ENCODE measurements at regions not wholly inside any gene's neighbourhood (a gene's known extent, or its start where the extent isn't known, plus 50 kb on each side); places are given as distances from the start of the nearest gene placed in this dataset.
A peak's percentile ranks its signal among the peaks of the same experiment; 100 is the strongest.
"Not testable (repeated sequence)": the region's sequence is repeated elsewhere in the genome, so short reads cannot be mapped to it uniquely, and the experiment has no call there.

DNA sequence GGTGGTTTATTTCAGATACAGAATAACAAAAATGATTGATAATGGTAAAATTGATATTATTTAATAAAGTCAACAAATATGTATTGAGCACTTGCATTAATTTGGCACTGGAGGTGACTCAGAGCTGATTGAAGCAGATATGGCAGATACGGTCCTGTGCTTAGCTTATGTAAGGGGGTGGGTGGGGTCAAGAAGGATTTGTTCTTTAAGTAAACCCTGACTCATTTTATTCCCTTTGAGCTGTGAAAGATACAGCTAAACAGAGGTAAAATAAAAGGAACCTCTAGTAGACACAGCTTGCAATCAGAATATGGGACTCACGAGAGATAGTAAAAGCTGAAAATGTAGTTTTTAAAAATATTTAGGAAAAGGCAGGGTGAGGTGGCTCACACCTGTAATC is 201.3 kb upstream of the CLINT1 start:
- DNase-seq (ENCODE audit: low read depth), result no peak

DNA sequence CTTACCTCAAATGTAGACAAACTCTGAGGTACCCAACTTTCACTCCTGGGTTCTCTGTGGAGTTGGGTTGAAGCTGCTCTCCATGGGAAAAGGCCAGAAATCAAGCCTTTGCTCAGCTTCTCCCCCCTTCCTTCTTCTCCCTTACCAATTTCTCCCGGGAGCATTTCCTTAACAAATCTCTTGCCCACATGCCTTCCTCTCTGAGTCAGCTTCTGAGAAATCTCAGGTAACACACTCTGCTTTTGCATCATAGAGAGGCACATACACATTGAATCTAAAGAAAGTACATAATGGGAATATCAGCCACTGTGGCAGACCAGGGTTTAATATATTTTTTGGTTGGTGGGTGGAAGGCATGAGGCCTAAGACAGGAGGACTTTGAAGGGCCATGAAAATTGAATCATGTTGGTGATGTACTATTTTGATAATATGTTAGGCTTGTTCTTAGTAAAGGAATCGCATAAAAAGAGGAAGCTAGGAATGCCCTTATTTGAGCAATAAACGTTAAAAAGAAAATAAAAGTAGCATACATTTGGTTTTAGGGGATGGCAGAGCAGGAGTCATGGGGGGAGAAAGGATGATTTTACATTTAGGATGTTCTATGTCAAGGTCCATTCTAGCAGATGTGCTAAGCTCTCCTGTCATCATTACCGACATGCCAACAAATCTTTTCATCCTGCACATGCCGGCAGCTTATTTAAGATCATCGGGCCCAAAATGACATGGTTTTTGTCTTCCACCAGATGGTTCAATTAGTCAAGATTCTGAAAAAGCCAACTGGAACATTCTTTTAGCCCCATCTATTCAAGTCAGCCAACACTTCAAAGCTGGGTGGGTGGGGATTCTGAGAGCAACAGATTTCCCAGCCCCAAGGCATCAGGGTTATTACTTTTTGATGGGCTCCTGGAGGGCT is 199.5 kb upstream of the CLINT1 start:
- DNase-seq (ENCODE audit: low read depth), result no peak

- no peak for DNase-seq (ENCODE audit: low read depth)
These were observed 197.3 kb upstream of the CLINT1 start for GRCh38 chr5:158056130-158056825.

DNA sequence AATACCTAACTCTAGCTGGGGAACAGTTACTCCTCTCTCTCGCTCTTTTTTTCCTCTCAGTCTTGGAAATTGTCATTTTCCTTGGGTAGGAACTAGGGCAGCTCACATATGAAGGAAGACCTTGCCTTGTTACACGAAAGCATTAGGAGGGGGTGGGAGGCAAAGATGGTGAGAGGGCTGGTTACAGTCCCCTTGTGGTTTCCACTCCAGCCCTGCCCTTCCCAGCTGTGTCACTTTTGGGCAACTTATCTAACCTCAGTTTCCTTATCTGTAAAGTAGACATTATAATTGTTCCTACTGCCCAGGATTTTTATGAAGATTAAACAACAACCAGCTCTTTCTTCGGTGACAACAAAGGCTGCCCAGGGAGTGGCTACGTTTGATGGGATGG is 196.2 kb upstream of the CLINT1 start:
- DNase-seq (ENCODE audit: low read depth), result no peak

GRCh38 chr5:158054223-158055110 is 195.5 kb upstream of the CLINT1 start:
- DNase-seq (ENCODE audit: low read depth), result no peak

DNA sequence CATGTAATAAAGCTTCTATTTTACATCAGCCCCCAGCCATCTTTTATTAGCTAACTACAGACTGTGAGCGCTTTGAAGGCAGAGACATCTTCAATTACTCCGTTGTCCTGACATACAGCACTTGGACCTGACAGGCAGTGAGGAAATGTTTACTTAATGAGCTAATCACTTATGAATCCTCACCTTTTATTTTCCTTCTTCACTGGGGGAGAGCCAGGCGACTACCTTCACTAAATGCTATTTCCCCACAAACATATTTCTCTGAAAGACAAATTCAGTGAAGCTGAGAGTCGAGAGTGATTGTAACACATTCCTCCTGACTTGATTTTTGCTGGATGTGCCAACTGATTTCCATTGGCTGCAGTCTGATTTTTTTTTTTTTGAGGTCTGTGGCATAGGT is 192.1 kb upstream of the CLINT1 start:
- no peak for DNase-seq (ENCODE audit: low read depth)

DNA sequence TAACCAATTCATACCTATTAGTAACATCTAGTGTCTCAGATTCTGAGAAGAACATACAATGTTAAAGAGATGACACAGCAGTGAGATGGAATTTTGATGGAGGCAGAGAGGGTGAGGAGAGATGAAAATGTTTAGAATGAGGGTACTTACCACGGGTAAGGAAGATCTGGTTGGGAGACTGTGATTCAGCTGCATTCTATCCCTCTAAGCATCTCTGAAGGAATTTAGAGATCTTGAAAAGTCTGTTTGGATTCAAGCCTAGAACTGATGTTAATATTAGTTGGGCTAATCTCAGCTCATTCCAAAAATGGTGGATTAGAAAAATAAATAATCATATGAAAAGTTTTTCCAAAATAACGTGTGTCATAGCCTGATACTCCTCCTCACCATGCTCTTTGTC is 191.5 kb upstream of the CLINT1 start:
- no peak for DNase-seq (ENCODE audit: low read depth)

DNA sequence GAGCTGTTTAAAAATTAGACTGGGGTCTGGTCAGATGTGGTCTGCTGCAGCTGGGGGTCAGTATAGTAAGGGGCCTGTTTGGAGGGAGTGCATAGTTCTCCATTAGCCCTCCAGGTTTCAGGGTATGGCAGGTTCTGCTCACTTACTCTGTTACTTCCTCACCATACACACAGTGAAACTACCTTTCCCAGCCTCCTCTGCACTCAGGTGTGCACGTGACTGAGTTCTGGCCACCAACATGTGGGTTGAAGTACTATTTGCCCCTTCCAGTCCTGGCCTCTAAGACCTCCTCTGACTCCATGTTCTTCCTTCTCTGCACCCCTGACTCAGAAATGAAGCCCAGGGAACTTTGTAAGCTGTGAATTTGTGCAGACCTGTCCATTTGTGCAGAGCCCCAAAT is 190.5 kb upstream of the CLINT1 start:
- DNase-seq (ENCODE audit: low read depth), result no peak

DNA sequence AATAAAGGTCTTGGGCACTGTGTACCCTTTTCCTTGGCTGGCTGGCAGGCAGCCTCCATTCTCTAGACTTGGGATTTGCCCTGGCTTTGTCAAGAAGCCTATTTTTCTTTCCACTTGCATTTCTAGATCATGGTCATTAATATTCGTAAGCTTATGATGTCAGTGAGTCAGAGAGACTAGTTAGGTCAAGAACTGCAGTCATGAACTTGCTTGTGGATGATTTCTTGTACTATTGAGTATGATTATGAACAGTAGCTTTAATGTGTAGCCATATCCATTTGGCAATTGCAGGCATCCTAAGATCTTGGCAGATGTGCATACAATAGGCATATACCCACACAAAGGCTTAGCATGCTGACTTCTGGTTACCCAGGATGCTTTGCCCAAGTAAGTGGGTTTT is 186.8 kb upstream of the CLINT1 start:
- DNase-seq (ENCODE audit: low read depth), result no peak

- no peak for DNase-seq (ENCODE audit: low read depth)
These were observed 181.0 kb upstream of the CLINT1 start for GRCh38 chr5:158039911-158040347.

DNA sequence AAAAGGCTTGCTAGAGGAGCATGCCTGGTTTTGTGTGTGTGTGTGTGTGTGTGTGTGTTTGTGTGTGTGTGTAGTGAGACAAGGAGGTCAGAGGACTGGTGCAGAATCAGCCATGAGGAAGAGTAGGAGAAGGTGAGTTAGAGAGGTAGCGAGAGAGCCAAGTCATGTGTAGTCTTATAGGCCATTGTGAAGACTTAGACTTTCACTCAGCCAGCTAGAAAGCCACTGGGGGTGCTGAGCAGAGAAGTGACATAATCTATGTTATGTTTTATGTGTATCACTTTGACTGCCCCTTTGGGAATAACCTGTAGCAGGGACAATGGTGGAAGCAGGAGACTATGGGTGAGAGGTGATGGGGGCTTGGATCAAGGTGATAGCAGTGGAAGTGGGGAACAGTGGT is 180.5 kb upstream of the CLINT1 start:
- no peak for DNase-seq (ENCODE audit: low read depth)

- DNase-seq (ENCODE audit: low read depth), result not testable (repeated sequence)
These were observed 178.1 kb upstream of the CLINT1 start for GRCh38 chr5:158036983-158037595.

DNA sequence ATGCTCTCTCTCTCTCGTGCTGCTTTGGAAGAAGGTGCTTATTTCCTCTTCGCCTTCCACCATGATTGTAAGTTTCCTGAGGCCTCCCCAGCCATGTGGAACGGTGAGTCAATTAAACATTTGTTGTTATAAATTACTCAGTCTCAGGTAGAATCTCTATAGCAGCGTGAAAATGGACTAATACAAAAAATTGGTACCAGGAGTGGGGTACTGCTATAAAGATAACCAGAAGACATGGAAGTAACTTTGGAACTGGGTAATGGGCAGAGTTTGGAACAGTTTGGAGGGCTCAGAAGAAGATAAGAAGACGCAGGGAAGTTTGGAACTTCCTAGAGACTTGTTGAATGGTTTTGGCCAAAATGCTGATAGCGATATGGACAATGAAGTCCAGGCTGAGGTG is 175.6 kb upstream of the CLINT1 start:
- not testable (repeated sequence) for DNase-seq (ENCODE audit: low read depth)

- DNase-seq (ENCODE audit: low read depth), result no peak
These were observed 174.8 kb upstream of the CLINT1 start for GRCh38 chr5:158033724-158034123.

- no peak for DNase-seq (ENCODE audit: low read depth)
These were observed 174.1 kb upstream of the CLINT1 start for GRCh38 chr5:158033076-158033475.

DNA sequence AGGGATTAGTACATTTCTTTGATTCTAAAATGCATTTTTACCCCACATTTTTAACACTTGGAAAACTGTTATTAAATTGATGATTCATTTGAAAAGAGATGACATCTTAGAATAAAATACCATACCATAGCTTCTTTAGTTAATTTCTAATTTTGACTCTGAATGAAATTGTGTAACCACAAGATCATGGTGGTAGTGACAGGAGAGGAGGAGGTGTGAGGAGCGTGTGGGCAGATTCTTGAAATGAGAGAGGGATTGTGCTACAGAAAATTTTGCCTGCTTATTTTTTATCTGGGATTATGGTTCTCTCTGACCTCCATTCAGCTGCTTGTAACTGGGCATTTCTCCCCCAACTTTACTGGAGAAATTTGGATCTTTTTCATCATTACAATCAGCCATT is 173.3 kb upstream of the CLINT1 start:
- no peak for DNase-seq (ENCODE audit: low read depth)

- DNase-seq (ENCODE audit: low read depth), result no peak
These were observed 169.1 kb upstream of the CLINT1 start for GRCh38 chr5:158027806-158028775.

- DNase-seq (ENCODE audit: low read depth), result peak; percentile 87
These were observed 167.5 kb upstream of the CLINT1 start for GRCh38 chr5:158026304-158027031.

DNA sequence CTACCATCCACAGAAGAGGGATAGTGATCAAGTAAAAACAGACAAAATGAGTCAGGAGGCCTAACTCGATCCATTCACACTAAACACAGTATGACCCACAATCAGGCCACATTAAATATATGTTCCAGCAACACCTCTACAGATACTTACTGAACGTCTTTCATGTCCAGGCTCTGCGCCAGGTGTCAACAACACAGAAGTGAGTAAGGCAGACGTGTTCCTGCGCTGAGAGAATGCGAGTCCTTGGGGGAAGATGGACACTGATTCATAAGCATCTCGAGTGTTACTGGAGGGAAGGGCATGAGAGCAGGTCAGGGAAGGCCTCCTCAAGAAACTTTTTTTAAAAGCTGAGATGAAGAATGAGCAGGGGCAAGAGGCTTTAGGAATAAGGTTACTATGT is 164.3 kb upstream of the CLINT1 start:
- DNase-seq (ENCODE audit: low read depth), result no peak

DNA sequence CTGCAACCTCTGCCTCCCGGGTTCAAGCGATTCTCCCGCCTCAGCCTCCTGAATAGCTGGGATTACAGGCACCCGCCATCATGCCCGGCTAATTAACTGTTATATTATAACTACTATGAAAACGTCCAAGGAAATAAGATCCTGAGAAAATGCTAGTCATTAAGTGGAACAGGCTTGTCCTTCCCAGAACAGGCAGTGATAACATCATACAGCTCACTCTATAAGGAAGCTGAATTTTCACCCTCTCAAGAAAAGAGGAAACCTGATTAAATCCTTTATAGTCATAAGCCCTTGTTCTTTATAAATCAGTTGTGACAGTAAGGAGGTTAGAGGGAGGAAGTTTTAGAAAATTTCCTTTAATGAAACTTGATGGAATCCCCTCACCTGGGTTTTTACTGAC is 163.9 kb upstream of the CLINT1 start:
- DNase-seq (ENCODE audit: low read depth), result no peak
